ENCODE measurements at regions not wholly inside any gene's neighbourhood (a gene's known extent, or its start where the extent isn't known, plus 50 kb on each side); places are given as distances from the start of the nearest gene placed in this dataset.

- TF ChIP-seq, protein P1, sequence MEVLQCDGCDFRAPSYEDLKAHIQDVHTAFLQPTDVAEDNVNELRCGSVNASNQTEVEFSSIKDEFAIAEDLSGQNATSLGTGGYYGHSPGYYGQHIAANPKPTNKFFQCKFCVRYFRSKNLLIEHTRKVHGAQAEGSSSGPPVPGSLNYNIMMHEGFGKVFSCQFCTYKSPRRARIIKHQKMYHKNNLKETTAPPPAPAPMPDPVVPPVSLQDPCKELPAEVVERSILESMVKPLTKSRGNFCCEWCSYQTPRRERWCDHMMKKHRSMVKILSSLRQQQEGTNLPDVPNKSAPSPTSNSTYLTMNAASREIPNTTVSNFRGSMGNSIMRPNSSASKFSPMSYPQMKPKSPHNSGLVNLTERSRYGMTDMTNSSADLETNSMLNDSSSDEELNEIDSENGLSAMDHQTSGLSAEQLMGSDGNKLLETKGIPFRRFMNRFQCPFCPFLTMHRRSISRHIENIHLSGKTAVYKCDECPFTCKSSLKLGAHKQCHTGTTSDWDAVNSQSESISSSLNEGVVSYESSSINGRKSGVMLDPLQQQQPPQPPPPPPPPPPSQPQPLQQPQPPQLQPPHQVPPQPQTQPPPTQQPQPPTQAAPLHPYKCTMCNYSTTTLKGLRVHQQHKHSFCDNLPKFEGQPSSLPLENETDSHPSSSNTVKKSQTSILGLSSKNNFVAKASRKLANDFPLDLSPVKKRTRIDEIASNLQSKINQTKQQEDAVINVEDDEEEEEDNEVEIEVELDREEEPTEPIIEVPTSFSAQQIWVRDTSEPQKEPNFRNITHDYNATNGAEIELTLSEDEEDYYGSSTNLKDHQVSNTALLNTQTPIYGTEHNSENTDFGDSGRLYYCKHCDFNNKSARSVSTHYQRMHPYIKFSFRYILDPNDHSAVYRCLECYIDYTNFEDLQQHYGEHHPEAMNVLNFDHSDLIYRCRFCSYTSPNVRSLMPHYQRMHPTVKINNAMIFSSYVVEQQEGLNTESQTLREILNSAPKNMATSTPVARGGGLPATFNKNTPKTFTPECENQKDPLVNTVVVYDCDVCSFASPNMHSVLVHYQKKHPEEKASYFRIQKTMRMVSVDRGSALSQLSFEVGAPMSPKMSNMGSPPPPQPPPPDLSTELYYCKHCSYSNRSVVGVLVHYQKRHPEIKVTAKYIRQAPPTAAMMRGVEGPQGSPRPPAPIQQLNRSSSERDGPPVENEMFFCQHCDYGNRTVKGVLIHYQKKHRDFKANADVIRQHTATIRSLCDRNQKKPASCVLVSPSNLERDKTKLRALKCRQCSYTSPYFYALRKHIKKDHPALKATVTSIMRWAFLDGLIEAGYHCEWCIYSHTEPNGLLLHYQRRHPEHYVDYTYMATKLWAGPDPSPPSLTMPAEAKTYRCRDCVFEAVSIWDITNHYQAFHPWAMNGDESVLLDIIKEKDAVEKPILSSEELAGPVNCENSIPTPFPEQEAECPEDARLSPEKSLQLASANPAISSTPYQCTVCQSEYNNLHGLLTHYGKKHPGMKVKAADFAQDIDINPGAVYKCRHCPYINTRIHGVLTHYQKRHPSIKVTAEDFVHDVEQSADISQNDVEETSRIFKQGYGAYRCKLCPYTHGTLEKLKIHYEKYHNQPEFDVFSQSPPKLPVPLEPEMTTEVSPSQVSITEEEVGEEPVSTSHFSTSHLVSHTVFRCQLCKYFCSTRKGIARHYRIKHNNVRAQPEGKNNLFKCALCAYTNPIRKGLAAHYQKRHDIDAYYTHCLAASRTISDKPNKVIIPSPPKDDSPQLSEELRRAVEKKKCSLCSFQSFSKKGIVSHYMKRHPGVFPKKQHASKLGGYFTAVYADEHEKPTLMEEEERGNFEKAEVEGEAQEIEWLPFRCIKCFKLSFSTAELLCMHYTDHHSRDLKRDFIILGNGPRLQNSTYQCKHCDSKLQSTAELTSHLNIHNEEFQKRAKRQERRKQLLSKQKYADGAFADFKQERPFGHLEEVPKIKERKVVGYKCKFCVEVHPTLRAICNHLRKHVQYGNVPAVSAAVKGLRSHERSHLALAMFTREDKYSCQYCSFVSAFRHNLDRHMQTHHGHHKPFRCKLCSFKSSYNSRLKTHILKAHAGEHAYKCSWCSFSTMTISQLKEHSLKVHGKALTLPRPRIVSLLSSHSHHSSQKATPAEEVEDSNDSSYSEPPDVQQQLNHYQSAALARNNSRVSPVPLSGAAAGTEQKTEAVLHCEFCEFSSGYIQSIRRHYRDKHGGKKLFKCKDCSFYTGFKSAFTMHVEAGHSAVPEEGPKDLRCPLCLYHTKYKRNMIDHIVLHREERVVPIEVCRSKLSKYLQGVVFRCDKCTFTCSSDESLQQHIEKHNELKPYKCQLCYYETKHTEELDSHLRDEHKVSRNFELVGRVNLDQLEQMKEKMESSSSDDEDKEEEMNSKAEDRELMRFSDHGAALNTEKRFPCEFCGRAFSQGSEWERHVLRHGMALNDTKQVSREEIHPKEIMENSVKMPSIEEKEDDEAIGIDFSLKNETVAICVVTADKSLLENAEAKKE (CRISPR knock-in tag; IDR thresholded peaks at IDR 0.05), result no peak
- no peak for TF ChIP-seq EZH2phosphoT487 (IDR thresholded peaks at IDR 0.05; ENCODE audit: unreplicated experiment)
- TF ChIP-seq POLR2AphosphoS5 (IDR thresholded peaks at IDR 0.05; ENCODE audit: low read depth), result no peak
- no peak for TF ChIP-seq NANOG (IDR thresholded peaks at IDR 0.05; ENCODE audit: borderline replicate concordance)
- no peak for TF ChIP-seq EZH2 (IDR thresholded peaks at IDR 0.05; ENCODE audit: low read depth, unreplicated experiment)
These were observed 873.6 kb downstream of the LRFN5 start (continued) for GRCh38 chr14:42480255-42480654.

- no peaks in the 10 kb centered on the region for H3K27me3 ChIP-seq (ENCODE audit: insufficient read depth)
- peaks cover 21% of the 10 kb centered on the region for H3K4me1 ChIP-seq (ENCODE audit: insufficient read depth)
- no peak overlapping the region for H3K4me3 ChIP-seq
- H3K9me2 ChIP-seq (ENCODE audit: insufficient read depth), result no peaks in the 10 kb centered on the region
- no peaks in the 10 kb centered on the region for H3K36me3 ChIP-seq (ENCODE audit: insufficient read depth)
- no peaks in the 10 kb centered on the region for H3F3A ChIP-seq (replicated peaks; ENCODE audit: low read depth)
- DNase-seq (ENCODE audit: low spot score) (peak; percentile 82), ATAC-seq (peak; percentile 88)
- H3K27me3 Mint-ChIP-seq (ENCODE audit: insufficient read depth, low read depth, poor library complexity), result no peaks in the 10 kb centered on the region
- peaks cover 36% of the 10 kb centered on the region for H3K4me1 Mint-ChIP-seq
- no peaks in the 10 kb centered on the region for H3K79me2 ChIP-seq (replicated peaks; ENCODE audit: insufficient read depth)
- no peaks in the 10 kb centered on the region for H3K9me3 Mint-ChIP-seq
- TF ChIP-seq CREB1 (CRISPR knock-in tag; IDR thresholded peaks at IDR 0.05; ENCODE audit: low read depth) (no peak), NANOG (IDR thresholded peaks at IDR 0.05; ENCODE audit: borderline replicate concordance) (peak; percentile 96)
- peak overlapping the region; percentile 21; the same call in 1 of the 3 replicates for H3K4me3 Mint-ChIP-seq
- peak overlapping the region; percentile 88 for H3K27ac ChIP-seq (ENCODE audit: low read depth)
- H3K27ac Mint-ChIP-seq, result peak overlapping the region; percentile 44; the same call in 1 of the 2 replicates
- no peak overlapping the region for H2AFZ ChIP-seq
- H3K4me2 ChIP-seq, result peak overlapping the region; percentile 22
- no peaks in the 10 kb centered on the region for H4K20me1 ChIP-seq (replicated peaks; ENCODE audit: insufficient read depth)
- peaks cover 8% of the 10 kb centered on the region; the same call in 1 of the 3 replicates for H3K36me3 Mint-ChIP-seq (ENCODE audit: low read depth)
These were observed 868.6 kb downstream of the LRFN5 start for GRCh38 chr14:42475289-42475688.

All from GM23338 (cell line).